Sigmoid colon (tissue), 4 donors: ENCODE measurements at regions not wholly inside any gene's neighbourhood (a gene's known extent, or its start where the extent isn't known, plus 50 kb on each side); places are given as distances from the start of the nearest gene placed in this dataset.

Experiments used
- CTCF ChIP-seq, 4 experiments: fragments of 450-650 bp in 3 of 4; fragments of 200-600 bp in 1 of 4; IDR thresholded peaks; one replicate each; pipeline ENCODE4 v1.5.1; 2016 to 2019; ENCODE audit warnings: antibody characterized with exemption in 4 of 4, mild to moderate bottlenecking in 3 of 4, moderate library complexity in 2 of 4
- POLR2A ChIP-seq, 2 donors: fragments of 450-650 bp; IDR thresholded peaks; one replicate each; pipeline ENCODE4 v1.6.1; 2016; ENCODE audit warnings: antibody characterized with exemption in 2 of 2, mild to moderate bottlenecking in 2 of 2, moderate library complexity in 2 of 2
- POLR2AphosphoS5 ChIP-seq, 4 donors: sonication (generic); formaldehyde crosslinking; IDR thresholded peaks; one replicate each; pipeline ENCODE4 v1.6.1; 2017; ENCODE audit warnings: antibody characterized with exemption in 4 of 4

- no peak for TF ChIP-seq CTCF (IDR thresholded peaks at IDR 0.05)
- no peak for TF ChIP-seq POLR2A (IDR thresholded peaks at IDR 0.05)
- no peak for TF ChIP-seq POLR2AphosphoS5 (IDR thresholded peaks at IDR 0.05)
These were observed 136.7 kb upstream of the SYT4 start for GRCh38 chr18:43414006-43414405.
